Prostate gland (tissue), 2 donors: ENCODE measurements at regions not wholly inside any gene's neighbourhood (a gene's known extent, or its start where the extent isn't known, plus 50 kb on each side); places are given as distances from the start of the nearest gene placed in this dataset.

Source experiments
- CTCF ChIP-seq, 4 experiments: fragments of 200-600 bp in 2 of 4; fragments of 450-650 bp in 2 of 4; sonication (generic) in 2 of 4; IDR thresholded peaks; 1 replicate in 3 of 4; 2 replicates in 1 of 4; pipeline ENCODE4 v1.5.1; 2016 to 2019; ENCODE audit warnings: antibody characterized with exemption in 4 of 4, mild to moderate bottlenecking in 2 of 4, moderate library complexity in 2 of 4
- POLR2A ChIP-seq: fragments of 450-650 bp; IDR thresholded peaks from one replicate; pipeline ENCODE4 v1.6.1; 2016; ENCODE audit warnings: antibody characterized with exemption, mild to moderate bottlenecking

DNA sequence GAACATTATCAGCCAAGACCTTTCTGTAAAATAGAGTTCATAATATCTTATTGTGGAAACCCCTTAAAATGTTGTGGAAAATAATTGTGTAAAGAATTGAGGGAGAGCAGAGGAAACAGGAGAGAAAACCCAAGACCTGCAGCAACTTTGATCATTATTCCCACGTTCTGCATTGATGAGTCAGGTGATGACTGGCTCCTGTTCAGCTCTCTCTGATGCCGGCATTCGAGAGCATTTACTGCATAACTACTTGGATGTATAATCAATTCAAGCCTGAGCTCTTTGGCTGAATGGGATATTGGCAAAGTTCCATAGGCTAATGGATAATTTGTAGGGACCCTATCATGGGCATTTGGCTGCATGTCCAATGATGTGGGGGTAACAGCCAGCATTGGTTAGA, 176.3 kb upstream of the ARID2 start:
- no peak for TF ChIP-seq POLR2A
- TF ChIP-seq CTCF (IDR thresholded peaks at IDR 0.05): no peak
